GM19452 (cell line): ENCODE measurements at regions not wholly inside any gene's neighbourhood (a gene's known extent, or its start where the extent isn't known, plus 50 kb on each side); places are given as distances from the start of the nearest gene placed in this dataset.
"Not testable (repeated sequence)": the region's sequence is repeated elsewhere in the genome, so short reads cannot be mapped to it uniquely, and the experiment has no call there.

Experiments
- ATAC-seq: cut with Tn5 transposase; IDR thresholded peaks from one replicate; pipeline ENCODE4 v1.9.1; 2021; ENCODE audit not compliant: unreplicated experiment

GRCh38 chr2:83471655-83472054, 987.4 kb downstream of the SUCLG1 start:
- ATAC-seq, result no peak

GRCh38 chr2:83470928-83471327, 988.2 kb downstream of the SUCLG1 start:
- no peak for ATAC-seq

GRCh38 chr2:83464444-83464843, 994.6 kb downstream of the SUCLG1 start:
- ATAC-seq, result no peak

GRCh38 chr2:83462881-83463280, 996.2 kb downstream of the SUCLG1 start:
- no peak for ATAC-seq

- no peak for ATAC-seq
Measured at GRCh38 chr2:83461135-83461534, 997.9 kb downstream of the SUCLG1 start.

GRCh38 chr2:83459456-83459855, 999.6 kb downstream of the SUCLG1 start:
- no peak for ATAC-seq

GRCh38 chr2:83435989-83436388, 1023.1 kb downstream of the SUCLG1 start:
- ATAC-seq, result no peak

- ATAC-seq, result no peak
Measured at GRCh38 chr2:83420993-83421392, 1038.1 kb downstream of the SUCLG1 start.

GRCh38 chr2:83394134-83394904, 1064.8 kb downstream of the SUCLG1 start:
- no peak for ATAC-seq

GRCh38 chr2:83388804-83389203, 1070.3 kb downstream of the SUCLG1 start:
- ATAC-seq, result no peak

GRCh38 chr2:83386549-83386948, 1072.5 kb downstream of the SUCLG1 start:
- ATAC-seq, result no peak

GRCh38 chr2:83378921-83379320, 1080.2 kb downstream of the SUCLG1 start:
- ATAC-seq, result no peak

- ATAC-seq, result no peak
Measured at GRCh38 chr2:83376731-83377130, 1082.3 kb downstream of the SUCLG1 start.

GRCh38 chr2:83370419-83370762, 1088.7 kb downstream of the SUCLG1 start:
- no peak for ATAC-seq

GRCh38 chr2:83369601-83370418, 1089.3 kb downstream of the SUCLG1 start:
- no peak for ATAC-seq

- ATAC-seq, result no peak
Measured at GRCh38 chr2:83368916-83369315, 1090.2 kb downstream of the SUCLG1 start.

- ATAC-seq, result no peak
Measured at GRCh38 chr2:83368461-83368860, 1090.6 kb downstream of the SUCLG1 start.

- no peak for ATAC-seq
Measured at GRCh38 chr2:83365476-83365875, 1093.6 kb downstream of the SUCLG1 start.

- ATAC-seq, result no peak
Measured at GRCh38 chr2:83364264-83364663, 1094.8 kb downstream of the SUCLG1 start.

GRCh38 chr2:83363138-83363537, 1095.9 kb downstream of the SUCLG1 start:
- ATAC-seq, result not testable (repeated sequence)

GRCh38 chr2:83359336-83359735, 1099.7 kb downstream of the SUCLG1 start:
- ATAC-seq, result no peak

GRCh38 chr2:83342860-83343329, 1116.2 kb downstream of the SUCLG1 start:
- no peak for ATAC-seq
